ENCODE measurements at regions not wholly inside any gene's neighbourhood (a gene's known extent, or its start where the extent isn't known, plus 50 kb on each side); places are given as distances from the start of the nearest gene placed in this dataset.

- Mint-ChIP-seq H3K4me1 (no peaks in the 10 kb centered on the region), H3K27ac (no peak overlapping the region), H3K4me3 (no peak overlapping the region), H3K36me3 (no peaks in the 10 kb centered on the region), H3K9me3 (no peaks in the 10 kb centered on the region)
- DNase-seq (ENCODE audit: low spot score in 2 of 2): no peak
- no peak for ATAC-seq
Measured at GRCh38 chr9:8223861-8224260, 424.3 kb upstream of the DMAC1 start.

DNA sequence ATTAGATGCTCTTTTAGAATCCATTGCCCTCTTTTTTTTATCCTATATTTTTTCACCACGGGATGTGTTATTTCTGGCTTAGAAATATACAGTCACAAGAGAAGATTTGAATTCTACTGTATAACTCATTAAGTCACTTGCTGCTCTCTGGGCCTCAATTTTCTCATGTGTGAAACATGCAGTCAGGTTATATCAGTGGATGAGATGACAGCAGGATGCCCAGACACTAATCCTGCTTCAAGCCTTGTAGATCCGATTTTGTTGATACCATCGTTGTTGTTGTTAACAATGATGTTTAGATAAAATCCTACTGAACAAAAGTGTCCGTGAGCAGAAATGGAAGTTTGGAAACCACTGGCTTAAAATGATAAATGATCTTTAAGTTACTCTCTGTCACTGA lies 421.9 kb upstream of the DMAC1 start:
- DNase-seq (ENCODE audit: low spot score in 2 of 2): no peak
- Mint-ChIP-seq H3K27ac (no peak overlapping the region), H3K36me3 (no peaks in the 10 kb centered on the region), H3K9me3 (no peaks in the 10 kb centered on the region), H3K4me1 (no peaks in the 10 kb centered on the region), H3K4me3 (no peak overlapping the region)
- ATAC-seq: no peak

DNA sequence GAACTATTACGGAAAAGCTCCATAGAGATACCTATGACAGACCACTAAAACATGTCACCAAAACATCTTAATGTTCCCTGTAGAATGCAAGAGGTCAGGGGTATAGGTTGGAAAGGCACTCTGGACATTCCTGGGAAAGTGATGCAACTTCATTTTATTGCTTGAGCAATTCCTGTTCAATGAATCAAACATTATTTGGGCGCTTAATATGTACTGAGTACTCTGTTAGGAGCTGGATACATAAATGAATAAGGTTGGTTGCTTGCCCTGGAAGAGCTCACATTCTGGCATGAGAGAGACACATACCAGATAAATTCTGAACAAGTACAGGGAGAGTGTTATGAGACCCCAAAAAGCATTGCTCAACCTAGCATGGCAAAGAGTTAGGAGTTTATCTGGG lies 408.9 kb upstream of the DMAC1 start:
- DNase-seq (ENCODE audit: low spot score in 2 of 2): no peak
- Mint-ChIP-seq H3K9me3 (peaks cover 2% of the 10 kb centered on the region), H3K36me3 (no peaks in the 10 kb centered on the region)

GRCh38 chr9:8207596-8207995 lies 408.0 kb upstream of the DMAC1 start:
- H3K4me3 Mint-ChIP-seq: no peak overlapping the region
- H3K27ac Mint-ChIP-seq: no peak overlapping the region
- no peak for ATAC-seq
- no peaks in the 10 kb centered on the region for H3K36me3 Mint-ChIP-seq
- no peak for DNase-seq (ENCODE audit: low spot score in 2 of 2)
- H3K9me3 Mint-ChIP-seq: peaks cover 2% of the 10 kb centered on the region
- H3K4me1 Mint-ChIP-seq: no peaks in the 10 kb centered on the region

More for the DNA sequence above, 408.9 kb upstream of the DMAC1 start:
- no peak overlapping the region for H3K27ac Mint-ChIP-seq
- no peak for ATAC-seq
- H3K4me1 Mint-ChIP-seq: no peaks in the 10 kb centered on the region
- H3K4me3 Mint-ChIP-seq: no peak overlapping the region

DNA sequence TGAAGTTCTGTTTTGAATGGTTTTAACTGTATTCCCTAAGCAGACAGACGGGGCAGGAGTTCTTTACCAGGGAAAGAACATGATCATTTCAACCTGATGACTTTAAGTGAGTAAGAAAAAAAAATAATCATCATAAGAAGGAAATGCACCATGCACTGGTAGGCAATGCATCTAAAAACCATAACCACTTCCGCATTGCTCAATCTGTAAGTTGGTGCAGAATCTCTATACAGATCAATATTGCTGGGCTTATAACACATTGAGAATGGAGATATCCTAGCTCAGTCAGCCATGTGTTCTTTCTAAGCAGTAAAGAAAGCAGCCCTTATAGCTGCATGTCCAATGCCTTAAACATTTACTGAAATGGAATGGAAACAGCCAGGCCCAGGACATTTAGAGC lies 407.1 kb upstream of the DMAC1 start:
- H3K4me3 Mint-ChIP-seq: no peak overlapping the region
- no peaks in the 10 kb centered on the region for H3K4me1 Mint-ChIP-seq
- ATAC-seq (peak; percentile 77), DNase-seq (ENCODE audit: low spot score in 2 of 2) (no peak)
- no peak overlapping the region for H3K27ac Mint-ChIP-seq
- no peaks in the 10 kb centered on the region for H3K36me3 Mint-ChIP-seq
- H3K9me3 Mint-ChIP-seq: peaks cover 2% of the 10 kb centered on the region

DNA sequence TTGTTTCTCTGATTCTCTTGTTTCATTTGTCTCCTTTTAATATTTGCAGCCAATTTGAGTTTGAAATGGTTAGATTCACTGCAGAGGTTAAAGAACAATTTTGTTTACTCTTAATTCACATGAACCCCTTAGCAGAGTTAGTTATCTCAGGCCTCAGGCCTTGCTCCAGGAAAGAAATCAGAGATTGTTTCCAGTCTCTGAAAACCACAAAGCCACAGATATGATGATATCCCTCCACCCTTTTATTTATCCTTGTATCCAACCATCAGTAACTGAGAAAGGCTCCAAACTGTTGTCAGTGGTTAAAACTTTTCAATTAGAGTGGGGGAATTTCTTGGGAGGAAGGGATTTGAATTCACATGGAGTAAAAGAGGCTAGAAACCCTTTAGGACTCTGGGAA lies 406.0 kb upstream of the DMAC1 start:
- Mint-ChIP-seq H3K4me3 (no peak overlapping the region), H3K27ac (no peak overlapping the region), H3K9me3 (peaks cover 2% of the 10 kb centered on the region), H3K4me1 (no peaks in the 10 kb centered on the region), H3K36me3 (no peaks in the 10 kb centered on the region)
- ATAC-seq (no peak), DNase-seq (ENCODE audit: low spot score in 2 of 2) (no peak)

DNA sequence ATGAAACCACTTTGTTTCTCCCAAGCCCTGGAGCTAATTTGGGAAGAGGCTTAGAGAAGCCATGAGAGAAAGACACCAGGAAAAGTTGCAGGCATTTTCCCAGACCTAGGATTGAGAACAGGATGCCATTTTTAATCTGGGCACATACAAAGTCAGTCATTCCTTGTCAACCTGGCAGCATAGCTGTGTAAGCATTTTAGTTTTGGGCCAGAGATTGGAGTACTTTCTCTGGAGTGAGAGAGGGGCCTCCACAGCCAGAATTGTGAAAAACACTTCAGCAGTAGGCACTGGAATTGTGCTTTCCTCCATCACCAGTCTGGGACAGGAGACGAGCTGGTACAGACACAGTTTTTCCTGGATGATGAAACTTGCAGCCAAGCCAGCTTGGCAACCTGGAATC lies 390.3 kb upstream of the DMAC1 start:
- DNase-seq (ENCODE audit: low spot score in 2 of 2) (no peak), ATAC-seq (no peak)
- Mint-ChIP-seq H3K27ac (no peak overlapping the region), H3K4me3 (no peak overlapping the region), H3K9me3 (peaks cover 9% of the 10 kb centered on the region), H3K4me1 (peaks cover 11% of the 10 kb centered on the region), H3K36me3 (no peaks in the 10 kb centered on the region)

GRCh38 chr9:8188723-8189407 lies 389.3 kb upstream of the DMAC1 start:
- DNase-seq (ENCODE audit: low spot score in 2 of 2) (no peak), ATAC-seq (peak; percentile 95)
- H3K36me3 Mint-ChIP-seq: no peaks in the 10 kb centered on the region
- peaks cover 11% of the 10 kb centered on the region for H3K4me1 Mint-ChIP-seq
- H3K9me3 Mint-ChIP-seq: peaks cover 9% of the 10 kb centered on the region
- H3K27ac Mint-ChIP-seq: no peak overlapping the region
- no peak overlapping the region for H3K4me3 Mint-ChIP-seq

DNA sequence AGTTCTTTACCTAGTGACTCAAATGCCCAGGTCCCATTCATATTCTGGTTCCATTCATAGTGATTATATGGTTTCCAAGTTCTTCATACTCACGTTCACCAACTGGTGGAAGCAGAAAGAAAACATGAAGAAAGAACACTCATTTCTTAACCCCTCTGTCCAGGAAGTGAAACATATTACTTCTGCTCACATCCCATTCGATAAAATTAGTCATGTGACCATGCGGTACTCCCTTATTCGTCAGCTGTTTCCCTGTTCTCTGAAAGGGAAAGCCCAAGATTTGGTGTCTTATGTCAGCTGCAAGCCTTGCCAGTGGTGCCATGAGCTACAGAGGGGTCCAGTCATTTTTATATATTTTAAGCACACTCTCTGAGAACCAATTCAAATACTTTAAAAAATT lies 387.0 kb upstream of the DMAC1 start:
- peaks cover 17% of the 10 kb centered on the region for H3K4me1 Mint-ChIP-seq
- H3K4me3 Mint-ChIP-seq: no peak overlapping the region
- DNase-seq (ENCODE audit: low spot score in 2 of 2) (no peak), ATAC-seq (peak; percentile 67)
- H3K36me3 Mint-ChIP-seq: no peaks in the 10 kb centered on the region
- no peak overlapping the region for H3K27ac Mint-ChIP-seq
- peaks cover 6% of the 10 kb centered on the region for H3K9me3 Mint-ChIP-seq

DNA sequence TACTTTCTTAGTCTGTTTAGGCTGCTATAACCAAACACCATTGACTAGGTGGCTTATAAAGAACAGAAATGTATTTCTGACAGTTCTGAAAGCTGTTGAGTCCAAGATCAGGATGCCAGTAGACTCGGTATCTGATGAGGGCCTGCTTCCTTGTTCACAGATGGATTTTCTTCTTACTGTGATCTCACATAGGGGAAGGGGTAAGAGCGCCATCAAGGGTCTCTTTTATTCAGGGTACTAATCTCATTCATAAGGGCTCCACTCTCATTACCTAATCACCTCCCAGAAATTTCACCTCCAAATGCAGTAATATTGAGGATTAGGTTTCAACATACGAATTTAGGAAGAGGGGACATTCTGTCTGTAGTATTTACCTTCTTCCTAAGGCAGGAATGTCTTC lies 384.0 kb upstream of the DMAC1 start:
- no peaks in the 10 kb centered on the region for H3K36me3 Mint-ChIP-seq
- no peak overlapping the region for H3K27ac Mint-ChIP-seq

DNA sequence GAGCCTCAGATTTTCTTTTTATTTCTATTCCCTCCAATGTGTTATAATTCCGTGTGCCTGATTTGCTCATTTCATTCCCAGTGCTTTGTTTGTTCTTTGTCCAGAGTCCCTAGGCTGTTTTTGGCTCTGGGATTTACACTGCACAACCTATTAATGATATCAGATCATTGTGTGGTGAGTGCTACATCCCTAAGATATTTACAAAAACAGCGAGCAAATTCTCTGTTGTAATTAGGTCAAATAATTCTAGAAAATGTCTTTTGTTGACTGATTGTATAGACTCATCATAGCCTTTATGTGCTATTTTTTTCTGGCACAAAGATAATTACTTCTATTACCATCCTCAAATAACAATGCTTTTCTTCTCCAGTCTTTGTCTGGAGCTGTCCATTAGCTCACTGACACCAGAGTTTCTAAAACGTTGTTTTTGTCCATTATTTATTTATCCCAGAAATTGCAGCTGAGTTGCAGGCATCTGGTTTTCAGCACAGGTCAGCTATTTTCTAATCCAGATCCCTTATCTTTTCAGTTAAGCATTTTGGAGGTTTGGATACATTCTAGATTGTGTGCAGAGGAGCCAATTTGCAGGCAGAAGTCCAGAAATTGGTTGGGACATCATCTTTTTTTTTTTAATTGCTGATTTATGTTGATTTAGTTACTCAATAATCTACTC lies 379.9 kb upstream of the DMAC1 start:
- Mint-ChIP-seq H3K4me3 (no peak overlapping the region), H3K9me3 (no peaks in the 10 kb centered on the region), H3K36me3 (no peaks in the 10 kb centered on the region), H3K27ac (no peak overlapping the region), H3K4me1 (peaks cover 6% of the 10 kb centered on the region)
- ATAC-seq (no peak), DNase-seq (ENCODE audit: low spot score in 2 of 2) (no peak)

More for the DNA sequence above, 384.0 kb upstream of the DMAC1 start:
- no peak overlapping the region for H3K4me3 Mint-ChIP-seq
- H3K4me1 Mint-ChIP-seq: peaks cover 12% of the 10 kb centered on the region
- H3K9me3 Mint-ChIP-seq: no peaks in the 10 kb centered on the region
- no peak for DNase-seq (ENCODE audit: low spot score in 2 of 2)
- no peak for ATAC-seq

- no peak for ATAC-seq
- Mint-ChIP-seq H3K27ac (no peak overlapping the region), H3K4me3 (no peak overlapping the region), H3K4me1 (no peaks in the 10 kb centered on the region), H3K9me3 (no peaks in the 10 kb centered on the region), H3K36me3 (no peaks in the 10 kb centered on the region)
- no peak for DNase-seq (ENCODE audit: low spot score in 2 of 2)
Measured at GRCh38 chr9:8172000-8172399, 372.4 kb upstream of the DMAC1 start.

DNA sequence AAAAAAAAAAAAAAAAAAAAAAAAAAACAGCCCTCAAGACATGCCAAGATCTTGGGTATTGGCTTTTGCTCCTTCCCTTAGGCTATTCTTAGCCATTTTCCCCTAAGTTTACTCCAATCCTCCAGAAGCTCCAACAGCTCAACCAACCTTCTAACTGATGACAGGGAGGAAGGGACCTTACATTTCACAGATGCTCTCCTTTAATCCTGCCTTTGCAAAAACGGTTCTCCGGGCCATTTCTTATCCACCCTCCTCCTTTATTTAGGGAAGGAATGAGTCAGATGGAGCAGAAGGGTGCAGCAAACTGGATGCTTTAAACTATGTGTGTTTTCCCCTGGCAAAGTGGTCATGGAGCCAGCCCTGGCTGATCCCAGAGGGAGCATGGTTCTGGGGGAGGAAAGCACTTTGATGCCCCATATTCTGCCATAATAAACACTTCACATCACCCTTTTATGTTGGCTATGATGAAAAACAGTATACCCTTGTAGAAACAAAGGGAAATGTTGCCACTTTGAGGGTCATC lies 369.4 kb upstream of the DMAC1 start:
- no peaks in the 10 kb centered on the region for H3K4me1 Mint-ChIP-seq
- no peak overlapping the region for H3K4me3 Mint-ChIP-seq
- ATAC-seq (no peak), DNase-seq (ENCODE audit: low spot score in 2 of 2) (no peak)
- H3K36me3 Mint-ChIP-seq: no peaks in the 10 kb centered on the region
- H3K27ac Mint-ChIP-seq: no peak overlapping the region
- no peaks in the 10 kb centered on the region for H3K9me3 Mint-ChIP-seq

DNA sequence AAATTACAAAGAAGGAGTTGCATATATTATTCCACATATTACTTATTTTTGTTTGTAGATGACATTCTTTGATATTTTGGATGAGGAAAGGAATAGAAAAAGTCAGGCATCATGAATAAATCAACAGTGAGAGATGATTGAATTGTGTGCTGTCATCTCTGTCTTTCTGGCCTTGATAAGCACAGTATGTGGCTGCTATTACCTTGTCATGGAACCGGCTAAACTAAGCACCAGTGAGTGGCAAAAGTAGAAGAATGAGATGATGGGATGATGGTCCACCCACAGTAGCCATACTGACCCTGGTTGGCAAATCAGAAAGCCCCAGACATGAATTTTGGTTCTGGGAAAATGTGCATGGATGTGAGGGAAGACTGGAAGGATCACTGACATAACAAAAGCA lies 361.2 kb upstream of the DMAC1 start:
- Mint-ChIP-seq H3K36me3 (no peaks in the 10 kb centered on the region), H3K4me3 (no peak overlapping the region), H3K9me3 (no peaks in the 10 kb centered on the region), H3K27ac (no peak overlapping the region), H3K4me1 (no peaks in the 10 kb centered on the region)
- DNase-seq (ENCODE audit: low spot score in 2 of 2) (no peak), ATAC-seq (no peak)

- Mint-ChIP-seq H3K9me3 (no peaks in the 10 kb centered on the region), H3K4me3 (no peak overlapping the region), H3K4me1 (no peaks in the 10 kb centered on the region), H3K36me3 (no peaks in the 10 kb centered on the region), H3K27ac (no peak overlapping the region)
- DNase-seq (ENCODE audit: low spot score in 2 of 2) (no peak), ATAC-seq (no peak)
Measured at GRCh38 chr9:8158574-8158973, 359.0 kb upstream of the DMAC1 start.

DNA sequence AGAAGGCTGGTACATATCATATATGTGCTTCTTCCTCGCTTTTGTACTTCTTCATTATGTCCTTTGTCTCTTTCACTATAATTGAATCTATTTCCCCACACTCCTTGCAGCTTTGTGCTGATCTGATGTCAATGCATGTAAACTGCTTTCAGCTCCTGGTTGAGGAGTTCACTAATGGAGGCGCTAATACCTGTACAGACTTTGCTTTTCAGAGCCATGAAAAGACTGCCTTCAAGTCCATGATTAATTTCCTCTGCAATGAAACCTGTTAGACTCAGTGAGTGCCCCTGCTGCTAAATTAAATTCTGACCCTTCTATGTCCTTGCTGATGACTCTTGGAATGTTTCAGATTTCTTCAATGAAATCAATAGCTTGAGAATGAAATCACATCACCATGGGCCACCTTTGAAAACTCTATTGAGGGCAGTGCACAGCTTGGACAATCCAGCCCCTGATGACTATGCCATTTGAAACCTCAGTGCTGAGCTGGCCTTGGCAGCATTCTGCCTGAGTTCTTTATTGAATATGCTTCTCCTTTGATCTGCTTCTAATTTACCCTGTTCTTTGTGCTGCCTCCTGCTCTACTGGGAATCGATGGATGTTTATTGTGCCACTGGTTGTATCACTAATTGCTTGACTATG lies 358.2 kb upstream of the DMAC1 start:
- DNase-seq (ENCODE audit: low spot score in 2 of 2): no peak
- Mint-ChIP-seq H3K4me3 (no peak overlapping the region), H3K4me1 (no peaks in the 10 kb centered on the region), H3K9me3 (no peaks in the 10 kb centered on the region), H3K27ac (no peak overlapping the region), H3K36me3 (no peaks in the 10 kb centered on the region)
- ATAC-seq: no peak
